ENCODE measurements at regions not wholly inside any gene's neighbourhood (a gene's known extent, or its start where the extent isn't known, plus 50 kb on each side); places are given as distances from the start of the nearest gene placed in this dataset.
"Not testable (repeated sequence)": the region's sequence is repeated elsewhere in the genome, so short reads cannot be mapped to it uniquely, and the experiment has no call there.

GRCh38 chr3:90087703-90088102 lies 980.3 kb downstream of the EPHA3 start:
- DNase-seq (no peak), ATAC-seq (ENCODE audit: poor library complexity) (no peak)
- intact Hi-C loops (cut with DNase I), result no loop called here

GRCh38 chr3:90091549-90091948 lies 984.1 kb downstream of the EPHA3 start:
- ATAC-seq (ENCODE audit: poor library complexity) (peak; percentile 69), DNase-seq (no peak)
- intact Hi-C loops (cut with DNase I), result no loop called here

- intact Hi-C loops (cut with DNase I), result no loop called here
- ATAC-seq (ENCODE audit: poor library complexity) (no peak), DNase-seq (no peak)
These were observed 985.6 kb downstream of the EPHA3 start for GRCh38 chr3:90092994-90093393.

GRCh38 chr3:90095811-90096210 lies 988.4 kb downstream of the EPHA3 start:
- intact Hi-C loops (cut with DNase I), result no loop called here
- DNase-seq, result no peak
- ATAC-seq (ENCODE audit: poor library complexity), result no peak

GRCh38 chr3:90099493-90099892 lies 992.1 kb downstream of the EPHA3 start:
- intact Hi-C loops (cut with DNase I), result no loop called here

GRCh38 chr3:90102146-90102545 lies 994.7 kb downstream of the EPHA3 start:
- DNase-seq (no peak), ATAC-seq (ENCODE audit: poor library complexity) (no peak)
- intact Hi-C loops (cut with DNase I), result no loop called here

More at GRCh38 chr3:90099493-90099892, 992.1 kb downstream of the EPHA3 start:
- DNase-seq (no peak), ATAC-seq (ENCODE audit: poor library complexity) (no peak)

- no peak for DNase-seq
- intact Hi-C loops (cut with DNase I), result no loop called here
These were observed 1013.9 kb downstream of the EPHA3 start for GRCh38 chr3:90121326-90121725.

GRCh38 chr3:90128391-90128790 lies 1021.0 kb downstream of the EPHA3 start:
- intact Hi-C loops (cut with DNase I), result no loop called here
- ATAC-seq (ENCODE audit: poor library complexity), result no peak

More at GRCh38 chr3:90121326-90121725, 1013.9 kb downstream of the EPHA3 start:
- no peak for ATAC-seq (ENCODE audit: poor library complexity)

GRCh38 chr3:90129730-90130129 lies 1022.3 kb downstream of the EPHA3 start:
- intact Hi-C loops (cut with DNase I), result no loop called here
- ATAC-seq (ENCODE audit: poor library complexity) (no peak), DNase-seq (no peak)

More at GRCh38 chr3:90128391-90128790, 1021.0 kb downstream of the EPHA3 start:
- no peak for DNase-seq

GRCh38 chr3:90132197-90132596 lies 1024.8 kb downstream of the EPHA3 start:
- intact Hi-C loops (cut with DNase I), result no loop called here
- ATAC-seq (ENCODE audit: poor library complexity) (no peak), DNase-seq (no peak)

- intact Hi-C loops (cut with DNase I), result no loop called here
- DNase-seq (no peak), ATAC-seq (ENCODE audit: poor library complexity) (no peak)
These were observed 1026.7 kb downstream of the EPHA3 start for GRCh38 chr3:90134090-90134489.

GRCh38 chr3:90136456-90137191 lies 1029.2 kb downstream of the EPHA3 start:
- ATAC-seq (ENCODE audit: poor library complexity) (no peak), DNase-seq (no peak)

GRCh38 chr3:90145094-90145860 lies 1037.9 kb downstream of the EPHA3 start:
- ATAC-seq (ENCODE audit: poor library complexity) (no peak), DNase-seq (no peak)
- intact Hi-C loops (cut with DNase I), result no loop called here

More at GRCh38 chr3:90136456-90137191, 1029.2 kb downstream of the EPHA3 start:
- intact Hi-C loops (cut with DNase I), result no loop called here

GRCh38 chr3:90180096-90180495 lies 1072.7 kb downstream of the EPHA3 start:
- no peak for DNase-seq
- intact Hi-C loops (cut with DNase I), result loop anchor here (5.0 kb wide), 1 partner anchor 1978 kb away; no protein-coding TSS in a partner anchor
- ATAC-seq (ENCODE audit: poor library complexity), result no peak

GRCh38 chr3:90180543-90180942 lies 1073.1 kb downstream of the EPHA3 start:
- ATAC-seq (ENCODE audit: poor library complexity) (no peak), DNase-seq (no peak)
- intact Hi-C loops (cut with DNase I), result loop anchor here (5.0 kb wide), 1 partner anchor 1978 kb away; no protein-coding TSS in a partner anchor

- intact Hi-C loops (cut with DNase I), result loop anchor here (5.0 kb wide), 1 partner anchor 1980 kb away; no protein-coding TSS in a partner anchor
- ATAC-seq (ENCODE audit: poor library complexity) (peak; percentile 76), DNase-seq (peak; percentile 40)
These were observed 1075.0 kb downstream of the EPHA3 start for GRCh38 chr3:90182291-90182976.

GRCh38 chr3:90184861-90185260 lies 1077.4 kb downstream of the EPHA3 start:
- DNase-seq, result no peak
- intact Hi-C loops (cut with DNase I), result loop anchor here (5.0 kb wide), 1 partner anchor 1983 kb away; no protein-coding TSS in a partner anchor
- ATAC-seq (ENCODE audit: poor library complexity), result no peak

GRCh38 chr3:90197383-90197782 lies 1090.0 kb downstream of the EPHA3 start:
- DNase-seq; intact Hi-C loops (cut with DNase I): not testable (repeated sequence)

GRCh38 chr3:90202931-90203330 lies 1095.5 kb downstream of the EPHA3 start:
- intact Hi-C loops (cut with DNase I); DNase-seq; ATAC-seq (ENCODE audit: poor library complexity): not testable (repeated sequence)

More at GRCh38 chr3:90197383-90197782, 1090.0 kb downstream of the EPHA3 start:
- ATAC-seq (ENCODE audit: poor library complexity), result not testable (repeated sequence)

All from Right ventricle myocardium superior (tissue), 1 donor.